Stomach (tissue), 4 donors: ENCODE measurements at regions not wholly inside any gene's neighbourhood (a gene's known extent, or its start where the extent isn't known, plus 50 kb on each side); places are given as distances from the start of the nearest gene placed in this dataset.

ENCODE experiments used
- EP300 ChIP-seq: sonication (generic); formaldehyde crosslinking; IDR thresholded peaks from one replicate; pipeline ENCODE4 v1.6.1; 2017; ENCODE audit warnings: antibody characterized with exemption
- POLR2A ChIP-seq, 4 donors: fragments of 450-650 bp; IDR thresholded peaks; one replicate each; pipeline ENCODE4 v1.6.1; 2016; ENCODE audit warnings: antibody characterized with exemption in 4 of 4, control low read depth in 2 of 4, mild to moderate bottlenecking in 1 of 4, moderate library complexity in 1 of 4
- POLR2AphosphoS5 ChIP-seq, 3 donors: sonication (generic); formaldehyde crosslinking; IDR thresholded peaks; one replicate each; pipeline ENCODE4 v1.6.1; 2016; ENCODE audit warnings: antibody characterized with exemption in 3 of 3
- TF ChIP-seq, protein P1 (sequence below), 7 experiments: fragments of 450-650 bp in 4 of 7; fragments of 200-600 bp in 3 of 7; sonication (generic) in 3 of 7; IDR thresholded peaks; one replicate each; pipeline ENCODE4 v1.5.1; 2016 to 2019; ENCODE audit warnings: antibody characterized with exemption in 7 of 7, control low read depth in 2 of 7, mild to moderate bottlenecking in 1 of 7

DNA sequence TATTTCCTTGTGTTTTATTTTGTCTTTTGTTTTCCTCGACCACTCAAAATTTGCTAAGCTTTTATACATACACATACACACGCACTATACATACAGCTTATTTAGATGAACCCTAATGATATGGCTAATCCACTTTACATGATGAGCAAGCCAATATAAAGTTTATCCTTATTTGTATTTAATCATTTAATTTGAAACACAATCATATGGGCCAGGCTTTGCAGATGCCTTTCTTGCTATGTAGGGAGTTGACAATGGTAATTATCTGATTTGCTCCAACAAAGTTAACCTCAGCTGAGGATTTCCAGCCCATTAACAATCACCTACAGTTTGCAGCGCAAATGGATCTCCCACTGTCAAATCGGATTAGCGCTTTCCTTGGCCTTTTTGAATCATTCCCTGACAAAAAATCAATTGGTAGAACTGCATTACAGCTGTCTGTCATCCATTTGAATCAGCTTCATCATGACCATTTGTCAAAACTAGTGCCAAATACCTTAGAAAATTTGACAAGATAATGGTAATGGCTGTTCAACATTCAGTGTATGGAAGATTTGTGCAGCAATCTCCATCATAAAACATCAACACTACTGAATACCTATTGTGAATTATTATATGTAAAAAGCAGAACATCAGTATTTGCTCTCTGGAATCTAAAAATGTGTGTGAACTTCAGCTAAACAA lies 352.6 kb downstream of the MRPL39 start:
- TF ChIP-seq, protein P1, sequence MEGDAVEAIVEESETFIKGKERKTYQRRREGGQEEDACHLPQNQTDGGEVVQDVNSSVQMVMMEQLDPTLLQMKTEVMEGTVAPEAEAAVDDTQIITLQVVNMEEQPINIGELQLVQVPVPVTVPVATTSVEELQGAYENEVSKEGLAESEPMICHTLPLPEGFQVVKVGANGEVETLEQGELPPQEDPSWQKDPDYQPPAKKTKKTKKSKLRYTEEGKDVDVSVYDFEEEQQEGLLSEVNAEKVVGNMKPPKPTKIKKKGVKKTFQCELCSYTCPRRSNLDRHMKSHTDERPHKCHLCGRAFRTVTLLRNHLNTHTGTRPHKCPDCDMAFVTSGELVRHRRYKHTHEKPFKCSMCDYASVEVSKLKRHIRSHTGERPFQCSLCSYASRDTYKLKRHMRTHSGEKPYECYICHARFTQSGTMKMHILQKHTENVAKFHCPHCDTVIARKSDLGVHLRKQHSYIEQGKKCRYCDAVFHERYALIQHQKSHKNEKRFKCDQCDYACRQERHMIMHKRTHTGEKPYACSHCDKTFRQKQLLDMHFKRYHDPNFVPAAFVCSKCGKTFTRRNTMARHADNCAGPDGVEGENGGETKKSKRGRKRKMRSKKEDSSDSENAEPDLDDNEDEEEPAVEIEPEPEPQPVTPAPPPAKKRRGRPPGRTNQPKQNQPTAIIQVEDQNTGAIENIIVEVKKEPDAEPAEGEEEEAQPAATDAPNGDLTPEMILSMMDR (IDR thresholded peaks at IDR 0.05) = no peak
- TF ChIP-seq POLR2A (IDR thresholded peaks at IDR 0.05) = no peak
- no peak for TF ChIP-seq EP300
- TF ChIP-seq POLR2AphosphoS5 (IDR thresholded peaks at IDR 0.05) = no peak
